ENCODE measurements at regions not wholly inside any gene's neighbourhood (a gene's known extent, or its start where the extent isn't known, plus 50 kb on each side); places are given as distances from the start of the nearest gene placed in this dataset.

DNA sequence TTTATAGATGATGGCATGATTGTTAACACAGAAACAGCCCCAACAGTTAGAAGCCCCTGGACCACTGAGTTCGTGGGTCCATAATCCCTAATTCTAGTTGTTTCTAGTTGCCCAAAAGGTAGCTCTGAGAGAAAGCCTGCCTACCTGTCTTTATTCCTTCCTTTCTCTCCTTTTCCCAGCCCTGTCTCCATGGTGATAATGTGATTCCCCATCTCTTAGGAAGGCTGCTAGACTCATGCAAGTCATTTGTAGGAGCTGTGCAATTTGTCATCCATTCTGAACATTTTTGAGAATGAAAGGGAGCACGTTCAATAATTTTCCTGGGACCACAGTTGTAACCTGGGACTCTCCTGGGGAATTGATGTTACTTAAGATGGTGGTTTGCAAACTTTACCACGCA, 183.4 kb downstream of the EMX2 start:
- Histone ChIP-seq H3K9me3 (ENCODE audit: control insufficient read depth, insufficient read depth, low read depth, low read length) (no peaks in the 10 kb centered on the region), H3K36me3 (ENCODE audit: control insufficient read depth in 2 of 2, insufficient read depth in 1 of 2, low read length in 2 of 2) (no peaks in the 10 kb centered on the region), H3K4me1 (ENCODE audit: control insufficient read depth, insufficient read depth, low read length) (no peaks in the 10 kb centered on the region), H3K4me3 (ENCODE audit: low read depth, low read length) (no peak overlapping the region), H3K27ac (ENCODE audit: extremely low read depth, low read depth, low read length) (no peak overlapping the region)
- TF ChIP-seq YY2 (tag by site-specific recombination; IDR thresholded peaks at IDR 0.05) (no peak), ZNF423 (tag by site-specific recombination; IDR thresholded peaks at IDR 0.05) (no peak)
- ChIA-PET POLR2A (no interaction called here), CTCF (interaction anchor here (1.0 kb wide), 1 partner anchor 15 kb away, joined by 3 read pairs; no protein-coding TSS in a partner anchor)

- no peak overlapping the region for H3K4me3 ChIP-seq (ENCODE audit: low read depth, low read length)
- ChIA-PET POLR2A (no interaction called here), CTCF (interaction anchor here (0.8 to 1.0 kb wide), 2 partner anchors 12 to 15 kb away, joined by 3 read pairs; no protein-coding TSS in a partner anchor)
- no peaks in the 10 kb centered on the region for H3K9me3 ChIP-seq (ENCODE audit: control insufficient read depth, insufficient read depth, low read depth, low read length)
- TF ChIP-seq ZNF785 (tag by site-specific recombination; IDR thresholded peaks at IDR 0.05) = no peak
- TF ChIP-seq, protein P1, sequence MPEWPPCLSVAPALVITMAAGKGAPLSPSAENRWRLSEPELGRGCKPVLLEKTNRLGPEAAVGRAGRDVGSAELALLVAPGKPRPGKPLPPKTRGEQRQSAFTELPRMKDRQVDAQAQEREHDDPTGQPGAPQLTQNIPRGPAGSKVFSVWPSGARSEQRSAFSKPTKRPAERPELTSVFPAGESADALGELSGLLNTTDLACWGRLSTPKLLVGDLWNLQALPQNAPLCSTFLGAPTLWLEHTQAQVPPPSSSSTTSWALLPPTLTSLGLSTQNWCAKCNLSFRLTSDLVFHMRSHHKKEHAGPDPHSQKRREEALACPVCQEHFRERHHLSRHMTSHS (tag by site-specific recombination; IDR thresholded peaks at IDR 0.05) = no peak
- no peak for TF ChIP-seq ZBTB21 (tag by site-specific recombination; IDR thresholded peaks at IDR 0.05)
- TF ChIP-seq ZNF548 (tag by site-specific recombination; IDR thresholded peaks at IDR 0.05) = no peak
- H3K36me3 ChIP-seq (ENCODE audit: control insufficient read depth in 2 of 2, insufficient read depth in 1 of 2, low read length in 2 of 2) = no peaks in the 10 kb centered on the region
- no peak overlapping the region for H3K27ac ChIP-seq (ENCODE audit: extremely low read depth, low read depth, low read length)
- H3K4me1 ChIP-seq (ENCODE audit: control insufficient read depth, insufficient read depth, low read length) = no peaks in the 10 kb centered on the region
Observed at GRCh38 chr10:117726596-117727295, 184.2 kb downstream of the EMX2 start.

DNA sequence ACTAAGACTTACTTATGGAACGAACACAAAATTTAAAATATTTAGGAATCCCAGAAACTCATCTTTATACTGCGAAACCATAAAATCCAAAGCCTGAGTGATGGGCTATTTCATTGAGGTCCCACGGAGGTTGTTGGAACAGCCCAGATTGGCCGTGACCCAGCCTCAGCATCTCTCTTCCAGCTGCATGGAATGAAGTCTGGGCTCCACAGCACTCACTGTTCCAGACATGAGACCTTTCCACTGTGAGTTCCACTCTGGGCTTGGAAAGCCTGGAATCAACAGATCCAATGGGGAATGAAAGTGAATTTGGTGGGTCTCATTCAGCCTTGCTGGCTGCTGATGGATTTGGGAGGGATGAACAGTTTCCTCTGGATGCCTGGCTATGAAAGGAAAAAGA, 184.9 kb downstream of the EMX2 start:
- Histone ChIP-seq H3K4me3 (ENCODE audit: low read depth, low read length) (no peak overlapping the region), H3K9me3 (ENCODE audit: control insufficient read depth, insufficient read depth, low read depth, low read length) (no peaks in the 10 kb centered on the region), H3K4me1 (ENCODE audit: control insufficient read depth, insufficient read depth, low read length) (no peaks in the 10 kb centered on the region), H3K36me3 (ENCODE audit: control insufficient read depth in 2 of 2, insufficient read depth in 1 of 2, low read length in 2 of 2) (no peaks in the 10 kb centered on the region), H3K27ac (ENCODE audit: extremely low read depth, low read depth, low read length) (no peak overlapping the region)
- TF ChIP-seq ZNF132 (tag by site-specific recombination; IDR thresholded peaks at IDR 0.05; ENCODE audit: borderline replicate concordance) (no peak), KLF9 (tag by site-specific recombination; IDR thresholded peaks at IDR 0.05; ENCODE audit: low read depth) (no peak), ZNF155 (tag by site-specific recombination; IDR thresholded peaks at IDR 0.05) (no peak), ZNF350 (tag by site-specific recombination; IDR thresholded peaks at IDR 0.05) (no peak), BCL6B (tag by site-specific recombination; IDR thresholded peaks at IDR 0.05) (no peak)
- ChIA-PET POLR2A (no interaction called here), CTCF (no interaction called here)

- Histone ChIP-seq H3K9me3 (ENCODE audit: control insufficient read depth, insufficient read depth, low read depth, low read length) (no peaks in the 10 kb centered on the region), H3K36me3 (ENCODE audit: control insufficient read depth in 2 of 2, insufficient read depth in 1 of 2, low read length in 2 of 2) (no peaks in the 10 kb centered on the region), H3K4me1 (ENCODE audit: control insufficient read depth, insufficient read depth, low read length) (no peaks in the 10 kb centered on the region), H3K4me3 (ENCODE audit: low read depth, low read length) (no peak overlapping the region), H3K27ac (ENCODE audit: extremely low read depth, low read depth, low read length) (no peak overlapping the region)
- CTCF ChIA-PET = interaction anchor here (0.6 kb wide), 1 partner anchor 26 kb away, joined by 3 read pairs; no protein-coding TSS in a partner anchor
- POLR2A ChIA-PET = interaction anchor here (0.6 kb wide), 1 partner anchor 186 kb away, joined by 5 read pairs; the partner anchor contains the start of gene EMX2
- no peak for TF ChIP-seq GLI2 (tag by site-specific recombination; IDR thresholded peaks at IDR 0.05; ENCODE audit: borderline replicate concordance, low read depth)
- no peak for TF ChIP-seq SP7 (tag by site-specific recombination; IDR thresholded peaks at IDR 0.05)
- TF ChIP-seq ZNF311 (tag by site-specific recombination; IDR thresholded peaks at IDR 0.05; ENCODE audit: borderline replicate concordance) = no peak
- no peak for TF ChIP-seq ZNF169 (tag by site-specific recombination; IDR thresholded peaks at IDR 0.05)
- TF ChIP-seq ZNF121 (tag by site-specific recombination; IDR thresholded peaks at IDR 0.05) = no peak
- no peak for TF ChIP-seq HOXC10 (CRISPR knock-in tag; IDR thresholded peaks at IDR 0.05)
- TF ChIP-seq ZNF792 (tag by site-specific recombination; IDR thresholded peaks at IDR 0.05) = no peak
- TF ChIP-seq WT1 (tag by site-specific recombination; IDR thresholded peaks at IDR 0.05) = no peak
- TF ChIP-seq INSM2 (tag by site-specific recombination; IDR thresholded peaks at IDR 0.05) = no peak
- TF ChIP-seq ZNF768 (tag by site-specific recombination; IDR thresholded peaks at IDR 0.05) = no peak
- no peak for TF ChIP-seq ZNF624 (tag by site-specific recombination; IDR thresholded peaks at IDR 0.05)
- TF ChIP-seq BCL11B (tag by site-specific recombination; IDR thresholded peaks at IDR 0.05; ENCODE audit: low read depth) = no peak
Observed at GRCh38 chr10:117728087-117728486, 185.5 kb downstream of the EMX2 start.
